ENCODE measurements at regions not wholly inside any gene's neighbourhood (a gene's known extent, or its start where the extent isn't known, plus 50 kb on each side); places are given as distances from the start of the nearest gene placed in this dataset.

- ChIA-PET CTCF (no interaction called here), POLR2A (no interaction called here)
- Histone ChIP-seq H3K4me2 (no peak overlapping the region), H3K9me2 (no peaks in the 10 kb centered on the region), H3K4me1 (ENCODE audit: control insufficient read depth in 1 of 2, insufficient read depth in 2 of 2, low read depth in 1 of 2, low read length in 1 of 2) (no peaks in the 10 kb centered on the region), H3K36me3 (replicated peaks in 1 of 2; ENCODE audit: control insufficient read depth in 1 of 2, insufficient read depth in 2 of 2, low read length in 1 of 2) (no peaks in the 10 kb centered on the region), H3K27me3 (ENCODE audit: insufficient read depth) (no peaks in the 10 kb centered on the region), H3K9ac (no peak overlapping the region), H3K9me3 (no peaks in the 10 kb centered on the region), H3K79me2 (ENCODE audit: insufficient read depth) (no peaks in the 10 kb centered on the region), H3F3A (replicated peaks; ENCODE audit: insufficient read depth) (no peaks in the 10 kb centered on the region), H2AFZ (ENCODE audit: low read depth) (no peak overlapping the region), H3K4me3 (ENCODE audit: low read depth in 2 of 2, low read length in 1 of 2) (no peak overlapping the region), H4K20me1 (ENCODE audit: insufficient read depth) (no peaks in the 10 kb centered on the region), H3K27ac (ENCODE audit: low read depth in 2 of 2, low read length in 1 of 2) (no peak overlapping the region)
- no peak for DNase-seq
- 3% methylated on average over 1 of the region's 1 CpG for WGBS (ENCODE audit: low lambda C conversion rate)
- TF ChIP-seq MXI1 (IDR thresholded peaks at IDR 0.05; ENCODE audit: low read depth, low read length) (no peak), YY1 (IDR thresholded peaks at IDR 0.05; ENCODE audit: low read depth) (no peak), ELF1 (IDR thresholded peaks at IDR 0.05) (no peak), TCF12 (IDR thresholded peaks at IDR 0.05) (no peak), CHD2 (IDR thresholded peaks at IDR 0.05; ENCODE audit: low read length, partially characterized antibody) (no peak), RCOR1 (IDR thresholded peaks at IDR 0.05; ENCODE audit: low read length) (no peak), JUND (IDR thresholded peaks at IDR 0.05) (no peak), RAD21 (IDR thresholded peaks at IDR 0.05; ENCODE audit: low read length) (no peak), EP300 (IDR thresholded peaks at IDR 0.05; ENCODE audit: borderline replicate concordance in 1 of 2, low read depth in 1 of 2, low read length in 1 of 2) (no peak), RXRA (IDR thresholded peaks at IDR 0.05; ENCODE audit: borderline replicate concordance, low read depth) (no peak), NFIC (IDR thresholded peaks at IDR 0.05; ENCODE audit: borderline replicate concordance) (no peak), POLR2AphosphoS5 (IDR thresholded peaks at IDR 0.05; ENCODE audit: low read depth, low read length) (no peak), FOSL2 (IDR thresholded peaks at IDR 0.05; ENCODE audit: borderline replicate concordance, low read depth) (no peak)
- TF ChIP-seq, protein P1, sequence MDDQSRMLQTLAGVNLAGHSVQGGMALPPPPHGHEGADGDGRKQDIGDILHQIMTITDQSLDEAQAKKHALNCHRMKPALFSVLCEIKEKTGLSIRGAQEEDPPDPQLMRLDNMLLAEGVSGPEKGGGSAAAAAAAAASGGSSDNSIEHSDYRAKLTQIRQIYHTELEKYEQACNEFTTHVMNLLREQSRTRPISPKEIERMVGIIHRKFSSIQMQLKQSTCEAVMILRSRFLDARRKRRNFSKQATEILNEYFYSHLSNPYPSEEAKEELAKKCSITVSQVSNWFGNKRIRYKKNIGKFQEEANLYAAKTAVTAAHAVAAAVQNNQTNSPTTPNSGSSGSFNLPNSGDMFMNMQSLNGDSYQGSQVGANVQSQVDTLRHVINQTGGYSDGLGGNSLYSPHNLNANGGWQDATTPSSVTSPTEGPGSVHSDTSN (IDR thresholded peaks at IDR 0.05) = no peak
- TF ChIP-seq, protein P2, sequence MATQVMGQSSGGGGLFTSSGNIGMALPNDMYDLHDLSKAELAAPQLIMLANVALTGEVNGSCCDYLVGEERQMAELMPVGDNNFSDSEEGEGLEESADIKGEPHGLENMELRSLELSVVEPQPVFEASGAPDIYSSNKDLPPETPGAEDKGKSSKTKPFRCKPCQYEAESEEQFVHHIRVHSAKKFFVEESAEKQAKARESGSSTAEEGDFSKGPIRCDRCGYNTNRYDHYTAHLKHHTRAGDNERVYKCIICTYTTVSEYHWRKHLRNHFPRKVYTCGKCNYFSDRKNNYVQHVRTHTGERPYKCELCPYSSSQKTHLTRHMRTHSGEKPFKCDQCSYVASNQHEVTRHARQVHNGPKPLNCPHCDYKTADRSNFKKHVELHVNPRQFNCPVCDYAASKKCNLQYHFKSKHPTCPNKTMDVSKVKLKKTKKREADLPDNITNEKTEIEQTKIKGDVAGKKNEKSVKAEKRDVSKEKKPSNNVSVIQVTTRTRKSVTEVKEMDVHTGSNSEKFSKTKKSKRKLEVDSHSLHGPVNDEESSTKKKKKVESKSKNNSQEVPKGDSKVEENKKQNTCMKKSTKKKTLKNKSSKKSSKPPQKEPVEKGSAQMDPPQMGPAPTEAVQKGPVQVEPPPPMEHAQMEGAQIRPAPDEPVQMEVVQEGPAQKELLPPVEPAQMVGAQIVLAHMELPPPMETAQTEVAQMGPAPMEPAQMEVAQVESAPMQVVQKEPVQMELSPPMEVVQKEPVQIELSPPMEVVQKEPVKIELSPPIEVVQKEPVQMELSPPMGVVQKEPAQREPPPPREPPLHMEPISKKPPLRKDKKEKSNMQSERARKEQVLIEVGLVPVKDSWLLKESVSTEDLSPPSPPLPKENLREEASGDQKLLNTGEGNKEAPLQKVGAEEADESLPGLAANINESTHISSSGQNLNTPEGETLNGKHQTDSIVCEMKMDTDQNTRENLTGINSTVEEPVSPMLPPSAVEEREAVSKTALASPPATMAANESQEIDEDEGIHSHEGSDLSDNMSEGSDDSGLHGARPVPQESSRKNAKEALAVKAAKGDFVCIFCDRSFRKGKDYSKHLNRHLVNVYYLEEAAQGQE (IDR thresholded peaks at IDR 0.05; ENCODE audit: low read depth, low read length) = no peak
- TF ChIP-seq, protein P3, sequence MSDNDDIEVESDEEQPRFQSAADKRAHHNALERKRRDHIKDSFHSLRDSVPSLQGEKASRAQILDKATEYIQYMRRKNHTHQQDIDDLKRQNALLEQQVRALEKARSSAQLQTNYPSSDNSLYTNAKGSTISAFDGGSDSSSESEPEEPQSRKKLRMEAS (IDR thresholded peaks at IDR 0.05; ENCODE audit: low read depth) = no peak
- TF ChIP-seq, protein P4, sequence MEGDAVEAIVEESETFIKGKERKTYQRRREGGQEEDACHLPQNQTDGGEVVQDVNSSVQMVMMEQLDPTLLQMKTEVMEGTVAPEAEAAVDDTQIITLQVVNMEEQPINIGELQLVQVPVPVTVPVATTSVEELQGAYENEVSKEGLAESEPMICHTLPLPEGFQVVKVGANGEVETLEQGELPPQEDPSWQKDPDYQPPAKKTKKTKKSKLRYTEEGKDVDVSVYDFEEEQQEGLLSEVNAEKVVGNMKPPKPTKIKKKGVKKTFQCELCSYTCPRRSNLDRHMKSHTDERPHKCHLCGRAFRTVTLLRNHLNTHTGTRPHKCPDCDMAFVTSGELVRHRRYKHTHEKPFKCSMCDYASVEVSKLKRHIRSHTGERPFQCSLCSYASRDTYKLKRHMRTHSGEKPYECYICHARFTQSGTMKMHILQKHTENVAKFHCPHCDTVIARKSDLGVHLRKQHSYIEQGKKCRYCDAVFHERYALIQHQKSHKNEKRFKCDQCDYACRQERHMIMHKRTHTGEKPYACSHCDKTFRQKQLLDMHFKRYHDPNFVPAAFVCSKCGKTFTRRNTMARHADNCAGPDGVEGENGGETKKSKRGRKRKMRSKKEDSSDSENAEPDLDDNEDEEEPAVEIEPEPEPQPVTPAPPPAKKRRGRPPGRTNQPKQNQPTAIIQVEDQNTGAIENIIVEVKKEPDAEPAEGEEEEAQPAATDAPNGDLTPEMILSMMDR (IDR thresholded peaks at IDR 0.05) = no peak
These were observed 136.3 kb upstream of the GLI3 start for GRCh38 chr7:42373285-42373684.

All from SK-N-SH (cell line).